ENCODE measurements at regions not wholly inside any gene's neighbourhood (a gene's known extent, or its start where the extent isn't known, plus 50 kb on each side); places are given as distances from the start of the nearest gene placed in this dataset.

- DNase-seq: no peak
Measured at GRCh38 chr4:41466249-41466648, 71.7 kb upstream of the LIMCH1 start.

- DNase-seq: no peak
Measured at GRCh38 chr4:41468122-41468521, 69.8 kb upstream of the LIMCH1 start.

GRCh38 chr4:41471126-41472071, 66.6 kb upstream of the LIMCH1 start:
- no peak for DNase-seq

GRCh38 chr4:41472081-41472480, 65.9 kb upstream of the LIMCH1 start:
- DNase-seq: no peak

GRCh38 chr4:41473176-41473575, 64.8 kb upstream of the LIMCH1 start:
- no peak for DNase-seq

- peak; percentile 4 for DNase-seq
Measured at GRCh38 chr4:41475402-41475801, 62.6 kb upstream of the LIMCH1 start.

- no peak for DNase-seq
Measured at GRCh38 chr4:41476310-41476885, 61.6 kb upstream of the LIMCH1 start.

- no peak for DNase-seq
Measured at GRCh38 chr4:41477181-41477905, 60.6 kb upstream of the LIMCH1 start.

GRCh38 chr4:41478518-41478917, 59.4 kb upstream of the LIMCH1 start:
- DNase-seq: no peak

- no peak for DNase-seq
Measured at GRCh38 chr4:41480896-41481311, 57.1 kb upstream of the LIMCH1 start.

GRCh38 chr4:41483771-41484170, 54.2 kb upstream of the LIMCH1 start:
- no peak for DNase-seq

GRCh38 chr4:41485041-41485440, 52.9 kb upstream of the LIMCH1 start:
- no peak for DNase-seq

GRCh38 chr4:41487868-41488440, 50.0 kb upstream of the LIMCH1 start:
- DNase-seq: no peak

Measured in NCI-H2171 treated with DMSO at 0.1 percent for 48 hours (cell line).